GM21723 (cell line): ENCODE measurements at regions not wholly inside any gene's neighbourhood (a gene's known extent, or its start where the extent isn't known, plus 50 kb on each side); places are given as distances from the start of the nearest gene placed in this dataset.
"Not testable (repeated sequence)": the region's sequence is repeated elsewhere in the genome, so short reads cannot be mapped to it uniquely, and the experiment has no call there.

ENCODE experiments used
- ATAC-seq: cut with Tn5 transposase; IDR thresholded peaks from one replicate; pipeline ENCODE4 v1.9.1; 2021; ENCODE audit warnings: mild to moderate bottlenecking, moderate library complexity; ENCODE audit not compliant: unreplicated experiment

GRCh38 chr10:8415029-8415428, 360.5 kb downstream of the GATA3 start:
- ATAC-seq, result not testable (repeated sequence)

GRCh38 chr10:8416192-8416701, 361.8 kb downstream of the GATA3 start:
- no peak for ATAC-seq

- ATAC-seq, result no peak
Observed at GRCh38 chr10:8416760-8417159, 362.3 kb downstream of the GATA3 start.

DNA sequence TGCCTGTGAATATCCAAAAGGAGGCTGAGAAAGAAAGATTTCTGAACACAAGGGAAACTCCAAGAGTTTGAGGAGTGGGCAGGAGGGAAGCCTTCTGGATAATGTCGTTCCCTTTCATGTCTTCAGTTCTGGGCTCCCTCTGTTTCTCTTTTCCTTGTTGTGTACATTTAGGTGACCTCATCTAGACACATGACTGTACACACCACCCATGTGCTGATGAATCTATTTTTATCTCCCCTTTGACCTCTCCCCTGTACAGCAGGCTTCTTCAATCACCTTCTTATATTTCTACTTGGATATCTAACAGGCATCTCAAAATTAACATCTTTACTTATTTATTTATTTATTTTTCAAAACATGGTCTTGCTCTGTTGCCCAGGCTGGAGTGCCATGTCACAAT, 363.1 kb downstream of the GATA3 start:
- no peak for ATAC-seq

GRCh38 chr10:8418631-8419030, 364.1 kb downstream of the GATA3 start:
- ATAC-seq, result no peak

DNA sequence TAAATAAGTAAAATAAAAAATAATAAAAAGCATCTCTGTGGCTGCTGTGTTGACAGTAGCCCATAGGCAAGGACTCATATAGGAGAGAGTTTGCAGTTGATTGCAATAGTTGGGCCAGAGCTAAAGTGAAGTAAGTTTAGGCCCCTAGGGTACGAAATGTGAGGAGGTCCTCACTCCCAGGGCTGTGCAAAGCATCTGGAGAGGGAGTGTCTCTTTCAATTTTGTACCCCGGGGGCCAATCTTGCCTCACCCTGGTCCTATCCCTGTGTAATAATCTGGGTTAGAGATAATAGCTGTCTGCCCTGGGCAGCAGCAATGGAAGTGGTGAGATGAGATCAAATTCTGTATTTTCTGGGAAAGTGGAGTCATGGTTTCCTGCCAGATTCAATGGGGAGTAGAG, 365.7 kb downstream of the GATA3 start:
- ATAC-seq, result no peak

- ATAC-seq, result no peak
Observed at GRCh38 chr10:8424555-8425211, 370.2 kb downstream of the GATA3 start.

GRCh38 chr10:8428654-8429053, 374.2 kb downstream of the GATA3 start:
- no peak for ATAC-seq

- no peak for ATAC-seq
Observed at GRCh38 chr10:8430321-8430720, 375.8 kb downstream of the GATA3 start.

DNA sequence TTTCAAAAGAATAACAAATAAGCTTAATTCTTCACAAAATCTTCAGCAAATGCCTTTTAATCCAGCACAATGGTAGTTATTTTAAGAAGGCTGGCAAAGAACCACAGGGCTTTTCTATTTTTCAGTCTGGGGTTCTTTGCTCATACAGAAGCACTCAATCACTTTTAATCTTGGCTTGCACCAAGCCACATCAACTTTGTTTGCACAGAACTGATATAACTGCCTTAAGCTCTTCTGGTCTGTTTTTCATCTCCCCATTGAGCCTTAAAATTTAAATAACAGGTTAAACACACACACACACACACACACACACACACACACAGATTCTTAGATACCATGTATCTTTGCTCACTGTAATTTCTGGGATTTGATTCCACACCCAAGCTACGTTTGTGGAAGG, 377.0 kb downstream of the GATA3 start:
- no peak for ATAC-seq

GRCh38 chr10:8435186-8436055, 380.9 kb downstream of the GATA3 start:
- ATAC-seq, result no peak

GRCh38 chr10:8437896-8438295, 383.4 kb downstream of the GATA3 start:
- no peak for ATAC-seq

DNA sequence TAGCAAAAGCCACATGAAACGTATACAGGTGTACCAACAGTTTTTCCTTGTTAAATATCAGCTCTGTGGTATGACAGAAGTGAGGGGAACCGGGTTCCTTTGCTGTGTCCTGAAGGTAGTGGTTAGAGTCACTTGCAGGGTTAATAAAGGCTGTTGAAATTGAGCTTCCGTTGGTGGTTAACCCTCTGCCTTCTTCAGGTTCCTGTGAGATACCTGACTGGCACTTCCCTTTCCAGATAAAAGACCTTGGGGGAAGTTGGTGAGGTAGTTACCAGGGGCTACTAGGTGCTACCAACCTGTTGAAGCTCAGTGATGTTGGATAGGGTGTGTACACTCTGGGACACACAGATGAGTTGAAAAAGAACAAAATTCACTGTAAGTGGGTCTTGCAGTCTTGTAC, 384.1 kb downstream of the GATA3 start:
- ATAC-seq, result no peak

DNA sequence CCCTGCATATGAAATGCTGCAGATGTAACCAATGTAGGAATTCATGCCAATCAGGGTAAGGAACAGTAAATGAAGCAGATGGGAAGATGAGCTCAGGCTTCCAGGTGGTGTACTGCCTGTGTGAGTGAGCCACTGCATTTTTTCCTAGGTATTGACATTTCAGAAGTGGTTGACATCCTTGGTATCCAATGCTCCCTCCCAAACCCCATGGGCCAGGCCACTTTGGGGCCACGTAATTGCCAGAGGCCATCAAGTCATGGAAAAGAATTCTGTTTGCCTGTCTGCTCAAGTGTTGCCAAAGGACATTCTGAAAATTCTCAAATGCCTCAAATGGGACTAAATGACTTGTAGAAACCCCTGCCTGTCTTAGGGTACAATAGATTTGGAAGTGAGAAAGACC, 384.6 kb downstream of the GATA3 start:
- ATAC-seq, result no peak

- ATAC-seq, result peak; percentile 66
Observed at GRCh38 chr10:8444630-8445029, 390.1 kb downstream of the GATA3 start.

GRCh38 chr10:8445353-8445752, 390.9 kb downstream of the GATA3 start:
- no peak for ATAC-seq

DNA sequence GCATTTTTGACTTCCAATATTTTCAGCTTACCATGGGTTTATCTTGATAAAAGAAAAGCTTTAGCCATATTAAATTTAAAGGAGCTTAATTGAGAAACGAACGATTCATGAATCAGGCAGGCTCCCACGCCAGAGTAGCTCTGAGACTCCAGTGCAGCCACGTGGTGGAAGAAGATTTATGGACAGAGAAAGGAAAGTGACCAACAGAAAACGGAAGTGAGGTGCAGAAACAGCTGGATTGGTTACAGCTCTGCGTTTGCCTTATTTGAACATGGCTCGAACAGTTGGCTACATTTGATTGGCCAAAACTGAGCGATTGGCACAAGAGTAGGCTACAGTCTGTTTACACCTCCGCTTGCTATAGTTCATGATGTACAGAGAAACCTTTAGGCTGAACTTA, 395.4 kb downstream of the GATA3 start:
- ATAC-seq, result no peak

GRCh38 chr10:8453587-8453986, 399.1 kb downstream of the GATA3 start:
- ATAC-seq, result no peak

DNA sequence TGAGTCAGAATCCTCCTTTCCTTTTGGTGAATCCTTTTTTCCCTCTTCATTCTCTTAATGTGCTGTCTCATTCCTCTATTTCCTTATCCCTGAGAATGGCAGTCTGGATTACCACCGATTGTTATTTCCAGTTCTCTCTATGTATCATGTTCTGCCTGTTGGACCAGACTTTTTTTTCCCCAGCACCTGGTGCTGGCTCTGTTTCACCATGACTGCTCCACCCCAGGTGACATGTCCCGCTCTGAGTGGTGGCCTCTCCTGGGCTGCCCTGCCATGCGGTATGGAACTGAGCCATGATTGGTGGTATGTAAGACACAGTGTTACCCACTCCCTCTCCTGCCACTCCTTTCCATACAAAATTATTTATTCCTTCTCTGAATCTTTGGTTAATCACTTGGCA, 399.9 kb downstream of the GATA3 start:
- ATAC-seq, result no peak

DNA sequence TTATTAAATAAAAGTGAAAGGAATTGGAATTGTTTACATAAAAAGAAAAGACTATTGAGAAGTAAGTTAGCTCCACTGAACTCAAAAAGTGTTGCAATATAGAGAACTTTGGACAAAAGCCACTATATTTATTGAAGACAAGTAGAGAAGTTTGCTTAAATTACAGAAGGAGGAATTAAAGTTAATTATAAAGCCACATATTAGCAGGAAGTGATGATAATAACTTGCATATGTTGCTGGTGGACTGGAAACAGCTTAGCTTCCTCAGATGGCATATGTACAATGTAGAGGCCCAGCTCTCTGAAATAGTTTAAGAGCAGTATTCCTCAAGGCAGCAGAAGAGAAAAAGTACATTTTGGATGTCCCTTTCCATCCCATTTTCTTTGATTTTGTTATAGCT, 400.7 kb downstream of the GATA3 start:
- no peak for ATAC-seq

DNA sequence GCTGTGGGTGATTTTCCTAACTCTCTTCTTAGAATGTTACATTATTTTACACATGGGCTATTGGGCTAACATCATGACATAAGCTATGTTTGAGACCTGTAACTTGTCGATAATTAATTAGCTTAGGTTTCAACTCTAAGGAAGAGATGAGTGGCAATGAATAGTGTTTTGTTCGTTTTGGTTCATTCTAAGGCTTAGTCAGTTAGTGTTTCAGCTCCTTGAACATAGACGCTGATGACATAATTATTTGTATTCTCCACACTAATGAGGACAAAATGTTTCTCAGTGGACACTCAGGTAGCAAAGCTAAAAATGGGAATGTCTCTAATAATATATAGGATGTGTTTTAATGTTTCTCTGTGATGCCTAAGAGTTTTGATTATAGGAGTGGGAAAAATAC, 401.9 kb downstream of the GATA3 start:
- no peak for ATAC-seq

- no peak for ATAC-seq
Observed at GRCh38 chr10:8460626-8461025, 406.1 kb downstream of the GATA3 start.
